ENCODE measurements at regions not wholly inside any gene's neighbourhood (a gene's known extent, or its start where the extent isn't known, plus 50 kb on each side); places are given as distances from the start of the nearest gene placed in this dataset.

DNA sequence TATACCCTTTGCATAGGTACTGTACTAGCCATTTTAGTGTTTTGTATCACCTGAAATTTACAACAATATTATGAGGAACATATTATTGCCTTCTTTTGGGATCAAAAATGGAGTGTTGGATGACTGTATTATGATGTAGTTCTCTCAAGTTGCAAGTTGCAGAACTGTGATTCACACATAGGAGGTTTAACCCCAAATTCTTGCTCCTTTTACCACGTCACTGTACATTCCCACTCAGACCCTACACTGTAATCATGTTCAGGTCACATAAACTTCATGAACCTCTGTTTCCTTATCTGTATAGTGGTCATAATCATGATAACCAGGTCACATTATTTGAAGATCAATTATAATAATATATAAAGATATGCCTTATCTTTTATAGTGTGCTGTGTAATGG, 925.1 kb upstream of the TENM4 start:
- TF ChIP-seq CEBPB (IDR thresholded peaks at IDR 0.05; ENCODE audit: low read depth, low read length) = no peak
- TF ChIP-seq, protein P1, sequence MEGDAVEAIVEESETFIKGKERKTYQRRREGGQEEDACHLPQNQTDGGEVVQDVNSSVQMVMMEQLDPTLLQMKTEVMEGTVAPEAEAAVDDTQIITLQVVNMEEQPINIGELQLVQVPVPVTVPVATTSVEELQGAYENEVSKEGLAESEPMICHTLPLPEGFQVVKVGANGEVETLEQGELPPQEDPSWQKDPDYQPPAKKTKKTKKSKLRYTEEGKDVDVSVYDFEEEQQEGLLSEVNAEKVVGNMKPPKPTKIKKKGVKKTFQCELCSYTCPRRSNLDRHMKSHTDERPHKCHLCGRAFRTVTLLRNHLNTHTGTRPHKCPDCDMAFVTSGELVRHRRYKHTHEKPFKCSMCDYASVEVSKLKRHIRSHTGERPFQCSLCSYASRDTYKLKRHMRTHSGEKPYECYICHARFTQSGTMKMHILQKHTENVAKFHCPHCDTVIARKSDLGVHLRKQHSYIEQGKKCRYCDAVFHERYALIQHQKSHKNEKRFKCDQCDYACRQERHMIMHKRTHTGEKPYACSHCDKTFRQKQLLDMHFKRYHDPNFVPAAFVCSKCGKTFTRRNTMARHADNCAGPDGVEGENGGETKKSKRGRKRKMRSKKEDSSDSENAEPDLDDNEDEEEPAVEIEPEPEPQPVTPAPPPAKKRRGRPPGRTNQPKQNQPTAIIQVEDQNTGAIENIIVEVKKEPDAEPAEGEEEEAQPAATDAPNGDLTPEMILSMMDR (conservative IDR thresholded peaks at IDR 0.05; ENCODE audit: low read depth, low read length) = no peak
